ENCODE measurements at regions not wholly inside any gene's neighbourhood (a gene's known extent, or its start where the extent isn't known, plus 50 kb on each side); places are given as distances from the start of the nearest gene placed in this dataset.

DNA sequence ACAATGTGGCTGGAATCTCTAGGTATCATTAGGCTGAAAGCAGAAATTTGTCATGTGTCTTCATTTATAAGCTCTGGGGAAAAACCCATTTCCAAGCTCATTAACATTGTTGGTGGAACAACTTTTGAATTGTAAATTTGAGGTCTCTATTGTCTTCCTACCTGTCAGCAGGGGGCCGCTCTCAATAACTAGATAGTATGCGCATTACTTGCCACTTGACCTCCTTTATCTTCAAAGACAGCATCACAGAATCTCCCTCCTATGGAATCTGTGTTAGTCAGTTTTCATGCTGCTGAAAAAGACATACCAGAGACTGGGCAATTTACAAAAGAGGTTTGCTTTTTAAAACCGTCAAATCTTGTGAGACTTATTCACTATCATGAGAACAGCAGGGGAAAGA lies 223.1 kb downstream of the CALCRL start:
- TF ChIP-seq, protein P1, sequence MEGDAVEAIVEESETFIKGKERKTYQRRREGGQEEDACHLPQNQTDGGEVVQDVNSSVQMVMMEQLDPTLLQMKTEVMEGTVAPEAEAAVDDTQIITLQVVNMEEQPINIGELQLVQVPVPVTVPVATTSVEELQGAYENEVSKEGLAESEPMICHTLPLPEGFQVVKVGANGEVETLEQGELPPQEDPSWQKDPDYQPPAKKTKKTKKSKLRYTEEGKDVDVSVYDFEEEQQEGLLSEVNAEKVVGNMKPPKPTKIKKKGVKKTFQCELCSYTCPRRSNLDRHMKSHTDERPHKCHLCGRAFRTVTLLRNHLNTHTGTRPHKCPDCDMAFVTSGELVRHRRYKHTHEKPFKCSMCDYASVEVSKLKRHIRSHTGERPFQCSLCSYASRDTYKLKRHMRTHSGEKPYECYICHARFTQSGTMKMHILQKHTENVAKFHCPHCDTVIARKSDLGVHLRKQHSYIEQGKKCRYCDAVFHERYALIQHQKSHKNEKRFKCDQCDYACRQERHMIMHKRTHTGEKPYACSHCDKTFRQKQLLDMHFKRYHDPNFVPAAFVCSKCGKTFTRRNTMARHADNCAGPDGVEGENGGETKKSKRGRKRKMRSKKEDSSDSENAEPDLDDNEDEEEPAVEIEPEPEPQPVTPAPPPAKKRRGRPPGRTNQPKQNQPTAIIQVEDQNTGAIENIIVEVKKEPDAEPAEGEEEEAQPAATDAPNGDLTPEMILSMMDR (IDR thresholded peaks at IDR 0.05; ENCODE audit: low read depth, low read length), result no peak
- no peak for TF ChIP-seq POLR2A (IDR thresholded peaks at IDR 0.05; ENCODE audit: extremely low read depth, insufficient read length)

Data from NB4 (cell line).